Peyer's patch (tissue), 4 donors: ENCODE measurements at regions not wholly inside any gene's neighbourhood (a gene's known extent, or its start where the extent isn't known, plus 50 kb on each side); places are given as distances from the start of the nearest gene placed in this dataset.

Source experiments
- CTCF ChIP-seq, 6 experiments: fragments of 450-650 bp in 4 of 6; fragments of 200-600 bp in 2 of 6; sonication (generic) in 1 of 6; IDR thresholded peaks; one replicate each; pipeline ENCODE4 v1.5.1; 2017 to 2019; ENCODE audit warnings: antibody characterized with exemption in 6 of 6, mild to moderate bottlenecking in 3 of 6, moderate library complexity in 1 of 6
- POLR2A ChIP-seq, 2 donors: fragments of 450-650 bp; IDR thresholded peaks; one replicate each; pipeline ENCODE4 v1.5.1; 2017; ENCODE audit warnings: antibody characterized with exemption in 2 of 2, mild to moderate bottlenecking in 2 of 2, moderate library complexity in 2 of 2

GRCh38 chr5:89229331-89230070, 346.5 kb upstream of the MEF2C start:
- TF ChIP-seq CTCF (IDR thresholded peaks at IDR 0.05), result no peak
- TF ChIP-seq POLR2A (IDR thresholded peaks at IDR 0.05), result no peak
